Pancreas (tissue), 10 donors: ENCODE measurements at regions not wholly inside any gene's neighbourhood (a gene's known extent, or its start where the extent isn't known, plus 50 kb on each side); places are given as distances from the start of the nearest gene placed in this dataset.

ENCODE experiments used
- ATAC-seq, 4 donors: fragments of 200-7000 bp; cut with Tn5 transposase; one replicate each; pipeline versions ENCODE4 v1.8.0 to v1.9.1; 2020; ENCODE audit warnings: mild to moderate bottlenecking in 4 of 4, moderate library complexity in 4 of 4
- DNase-seq, 6 donors: peaks; one replicate each; pipeline ENCODE4 v3.0.0-alpha.2; 2020
- FAIRE-seq: peaks from 2 replicates; lab custom pipeline; 2012; peaks lifted over from hg19 to GRCh38; lab: Jason Lieb, UNC
- H3K27ac ChIP-seq, 4 donors: fragments of 200-600 bp; sonication (generic); 1 replicate in 3 of 4; 2 replicates in 1 of 4; pipeline versions ENCODE4 v1.5.0 to v1.8.0; 2020
- H3K27me3 ChIP-seq, 4 donors: fragments of 200-600 bp; one replicate each; pipeline ENCODE4 v1.8.0; 2021
- H3K36me3 ChIP-seq, 3 donors: fragments of 200-600 bp; sonication (generic) in 1 of 3; one replicate each; pipeline versions ENCODE4 v1.5.0 to v1.8.0; 2020 to 2021
- H3K4me1 ChIP-seq, 3 donors: fragments of 200-600 bp; one replicate each; pipeline ENCODE4 v1.8.0; 2021
- H3K4me3 ChIP-seq, 4 donors: fragments of 200-600 bp; sonication (generic) in 2 of 4; one replicate each; pipeline versions ENCODE4 v1.5.0 to v1.8.0; 2020 to 2021
- H3K9me3 ChIP-seq, 4 donors: fragments of 200-600 bp; one replicate each; pipeline ENCODE4 v1.8.0; 2021
- WGBS, 2 donors: extraction: QIAGEN DNeasy Blood & Tissue Kit; methylation state at CpG; one replicate each; pipeline ENCODE4 v1.1.7; 2013; 5-methylcytosine and 5-hydroxymethylcytosine counted together
- intact Hi-C, 3 donors: fragments of 100-400 bp; cut with DNase I; formaldehyde crosslinking; loops; one replicate each; pipeline versions ENCODE4 v1.11.1 to v1.14.2; 2022
- TF ChIP-seq, protein P1 (sequence below), 4 donors: fragments of 200-600 bp; sonication (generic) in 3 of 4; IDR thresholded peaks; one replicate each; pipeline versions ENCODE4 v1.5.0 to v1.8.0; 2021; ENCODE audit warnings: antibody characterized with exemption in 4 of 4
- donor health status: healthy with polysubstance abuse.
- donor health status: DM: no; HTN: no; CAD: no; lungs with moderate emphysema.
- donor health status: DM: no; HTN: no; CAD: no.
- donor health status: control.
- donor health status: control.
- donor health status: Bipolar disorder and iron deficiency.
- donor health status: DM: yes; HTN: yes; CAD: no.
- donor health status: DM: no; HTN: no; CAD: no.
- donor health status: DM: no; HTN: no; CAD: no.
- donor health status: DM: yes; HTN: yes; CAD: no.

DNA sequence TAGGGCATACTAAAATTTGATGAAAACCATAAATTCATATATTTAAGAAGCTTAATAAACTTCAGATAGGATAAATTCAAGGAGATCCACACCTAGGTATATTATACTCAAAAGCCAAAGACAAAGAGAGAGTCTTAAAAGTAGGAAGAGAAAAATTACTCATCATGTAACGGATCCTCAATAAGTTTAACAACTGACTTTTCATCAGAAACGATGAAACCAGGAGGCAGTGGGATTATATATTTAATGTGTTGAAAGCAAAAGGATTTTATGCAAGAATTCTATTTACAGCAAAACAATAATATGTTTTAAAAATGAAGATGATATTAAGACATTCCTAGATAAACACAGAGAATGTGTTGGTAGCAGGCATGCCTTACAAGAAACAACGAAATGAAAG, 202.7 kb downstream of the OXSM start:
- H3K36me3 ChIP-seq, result no peaks in the 10 kb centered on the region
- WGBS, 2 donors, result 84 to 90% methylated on average over 3 of the region's 3 CpGs
- H3K27ac ChIP-seq, result no peak overlapping the region
- intact Hi-C loops, result no loop called here
- no peak overlapping the region for H3K4me3 ChIP-seq
- TF ChIP-seq, protein P1, sequence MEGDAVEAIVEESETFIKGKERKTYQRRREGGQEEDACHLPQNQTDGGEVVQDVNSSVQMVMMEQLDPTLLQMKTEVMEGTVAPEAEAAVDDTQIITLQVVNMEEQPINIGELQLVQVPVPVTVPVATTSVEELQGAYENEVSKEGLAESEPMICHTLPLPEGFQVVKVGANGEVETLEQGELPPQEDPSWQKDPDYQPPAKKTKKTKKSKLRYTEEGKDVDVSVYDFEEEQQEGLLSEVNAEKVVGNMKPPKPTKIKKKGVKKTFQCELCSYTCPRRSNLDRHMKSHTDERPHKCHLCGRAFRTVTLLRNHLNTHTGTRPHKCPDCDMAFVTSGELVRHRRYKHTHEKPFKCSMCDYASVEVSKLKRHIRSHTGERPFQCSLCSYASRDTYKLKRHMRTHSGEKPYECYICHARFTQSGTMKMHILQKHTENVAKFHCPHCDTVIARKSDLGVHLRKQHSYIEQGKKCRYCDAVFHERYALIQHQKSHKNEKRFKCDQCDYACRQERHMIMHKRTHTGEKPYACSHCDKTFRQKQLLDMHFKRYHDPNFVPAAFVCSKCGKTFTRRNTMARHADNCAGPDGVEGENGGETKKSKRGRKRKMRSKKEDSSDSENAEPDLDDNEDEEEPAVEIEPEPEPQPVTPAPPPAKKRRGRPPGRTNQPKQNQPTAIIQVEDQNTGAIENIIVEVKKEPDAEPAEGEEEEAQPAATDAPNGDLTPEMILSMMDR (IDR thresholded peaks at IDR 0.05), result no peak
- no peak for ATAC-seq
- no peaks in the 10 kb centered on the region for H3K27me3 ChIP-seq
- no peaks in the 10 kb centered on the region for H3K4me1 ChIP-seq
- peaks cover 0 to 6% (median 0%) of the 10 kb centered on the region in 4 donors for H3K9me3 ChIP-seq
- no peak for FAIRE-seq
- no peak for DNase-seq

DNA sequence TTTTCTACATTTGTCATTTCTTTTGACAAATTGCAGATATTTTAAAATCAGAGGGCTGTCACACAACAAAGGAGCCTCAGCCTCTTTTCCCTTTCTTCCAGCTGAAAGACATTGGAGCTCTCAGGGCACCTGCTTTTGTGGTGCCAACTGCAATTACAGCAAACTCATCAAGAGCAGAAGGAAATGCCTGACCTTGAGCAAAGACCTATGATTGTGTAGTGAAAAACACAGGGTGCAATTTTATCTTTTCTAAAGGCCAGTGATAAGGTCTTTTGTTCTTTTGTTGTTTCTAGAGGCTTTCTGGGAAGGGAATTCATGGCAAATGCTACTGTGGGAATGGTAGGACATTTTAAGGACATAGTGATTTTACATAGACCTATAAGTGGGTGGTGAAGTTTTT, 214.3 kb downstream of the OXSM start:
- H3K27ac ChIP-seq, result no peak overlapping the region
- H3K27me3 ChIP-seq, result no peaks in the 10 kb centered on the region
- ATAC-seq (no peak), FAIRE-seq (no peak), DNase-seq (no peak)
- TF ChIP-seq, protein P1 (IDR thresholded peaks at IDR 0.05), result no peak
- no peaks in the 10 kb centered on the region for H3K9me3 ChIP-seq
- no peaks in the 10 kb centered on the region for H3K36me3 ChIP-seq
- no peak overlapping the region for H3K4me3 ChIP-seq
- intact Hi-C loops, result no loop called here
- H3K4me1 ChIP-seq, result no peaks in the 10 kb centered on the region

DNA sequence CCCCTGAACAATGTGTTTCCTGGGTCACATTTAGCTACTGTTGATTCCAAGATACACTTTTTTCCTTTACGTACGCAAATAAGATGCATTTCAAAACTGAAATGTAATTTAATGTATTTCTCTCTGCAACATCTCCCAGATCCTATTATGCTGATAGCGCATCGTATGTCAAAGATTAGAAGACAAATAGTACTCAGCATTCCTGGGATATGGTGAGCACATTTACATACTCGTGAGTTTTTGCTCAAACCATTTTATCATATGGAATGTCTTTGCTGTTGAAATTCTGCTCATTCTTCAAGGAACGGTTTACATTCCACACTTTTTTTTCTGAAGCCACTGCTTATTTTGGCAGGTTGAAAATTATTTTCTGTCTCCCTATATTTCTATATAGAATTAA, 221.4 kb downstream of the OXSM start:
- ATAC-seq (no peak), DNase-seq (no peak), FAIRE-seq (no peak)
- H3K4me1 ChIP-seq, result no peaks in the 10 kb centered on the region
- H3K9me3 ChIP-seq, result no peaks in the 10 kb centered on the region
- TF ChIP-seq, protein P1 (IDR thresholded peaks at IDR 0.05), result no peak
- H3K36me3 ChIP-seq, result no peaks in the 10 kb centered on the region
- no peak overlapping the region for H3K4me3 ChIP-seq
- no peaks in the 10 kb centered on the region for H3K27me3 ChIP-seq
- H3K27ac ChIP-seq, result no peak overlapping the region
- 65 to 73% methylated on average over 6 of the region's 6 CpGs for WGBS, 2 donors
- intact Hi-C loops, result no loop called here

DNA sequence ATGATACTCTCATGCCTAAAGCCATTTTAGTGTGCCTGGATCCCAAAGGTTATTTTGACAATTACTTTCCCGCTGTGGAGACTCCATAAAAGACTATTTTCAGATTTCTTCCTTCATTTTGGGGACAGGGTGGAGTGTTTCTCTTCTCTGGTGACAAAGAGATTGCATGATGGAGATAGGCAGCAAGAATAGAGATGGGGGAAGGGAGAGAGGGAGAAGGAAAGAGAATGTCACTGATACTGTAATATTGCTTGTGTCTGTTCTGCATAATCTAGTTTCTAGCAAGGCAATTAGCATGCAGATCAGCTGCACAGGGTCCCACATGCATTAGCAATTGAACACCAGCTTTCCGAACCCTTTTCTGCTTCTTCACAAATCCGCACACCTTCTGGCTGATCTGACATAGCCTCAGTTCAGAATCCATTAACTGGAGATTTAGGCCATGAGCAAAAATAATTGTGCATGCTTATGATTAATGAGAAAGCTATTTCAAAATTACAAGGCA, 222.4 kb downstream of the OXSM start:
- DNase-seq, result no peak
- 78 to 91% methylated on average over 3 of the region's 3 CpGs for WGBS, 2 donors
- no peaks in the 10 kb centered on the region for H3K9me3 ChIP-seq
- TF ChIP-seq, protein P1 (IDR thresholded peaks at IDR 0.05), result no peak
- no peaks in the 10 kb centered on the region for H3K4me1 ChIP-seq
- no peak for ATAC-seq
- H3K27ac ChIP-seq, result no peak overlapping the region
- no peaks in the 10 kb centered on the region for H3K36me3 ChIP-seq
- FAIRE-seq, result no peak
- intact Hi-C loops, result no loop called here
- no peaks in the 10 kb centered on the region for H3K27me3 ChIP-seq
- H3K4me3 ChIP-seq, result no peak overlapping the region

DNA sequence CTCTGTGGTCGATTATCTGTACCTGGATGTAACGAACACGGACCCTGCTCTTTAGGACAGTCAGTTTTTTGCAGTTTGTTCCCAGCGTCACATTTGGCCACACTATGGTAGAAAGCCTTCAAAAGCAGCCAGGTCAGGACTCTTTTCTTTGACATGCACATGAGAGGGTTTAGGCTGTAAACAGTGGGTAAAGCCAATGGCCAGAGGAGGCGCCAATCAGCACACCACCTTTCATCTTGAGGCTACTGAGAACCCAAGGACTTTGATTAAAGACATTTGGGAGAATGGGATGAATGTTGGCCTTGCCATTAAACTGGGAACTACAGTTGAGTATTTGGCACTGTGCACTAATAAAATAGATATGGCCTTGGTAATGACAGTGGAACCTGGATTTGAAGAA, 225.9 kb downstream of the OXSM start:
- H3K9me3 ChIP-seq, result no peaks in the 10 kb centered on the region
- intact Hi-C loops, result no loop called here
- H3K4me1 ChIP-seq, result no peaks in the 10 kb centered on the region
- DNase-seq, result no peak
- 67 to 87% methylated on average over 5 of the region's 5 CpGs for WGBS, 2 donors
- TF ChIP-seq, protein P1 (IDR thresholded peaks at IDR 0.05), result no peak
- no peak for ATAC-seq
- no peaks in the 10 kb centered on the region for H3K27me3 ChIP-seq
- H3K27ac ChIP-seq, result no peak overlapping the region
- H3K36me3 ChIP-seq, result no peaks in the 10 kb centered on the region
- no peak overlapping the region for H3K4me3 ChIP-seq
- no peak for FAIRE-seq
